Liver (tissue), 8 donors: ENCODE measurements at regions not wholly inside any gene's neighbourhood (a gene's known extent, or its start where the extent isn't known, plus 50 kb on each side); places are given as distances from the start of the nearest gene placed in this dataset.

Experiments
- DNase-seq: peaks from one replicate; pipeline ENCODE4 v3.0.0-alpha.2; 2017; ENCODE audit warnings: low spot score
- H3K27ac ChIP-seq, 2 donors: one replicate each; pipeline ENCODE4 v1.7.0; 2013; ENCODE audit warnings: inconsistent platforms in 2 of 2, low read length in 2 of 2, control low read depth in 1 of 2, low read depth in 1 of 2, mild to moderate bottlenecking in 1 of 2
- H3K27me3 ChIP-seq, 4 donors: one replicate each; pipeline versions ENCODE4 v1.6.1 to v1.7.0; 2013; ENCODE audit warnings: low read length in 3 of 4, inconsistent platforms in 1 of 4, mild to moderate bottlenecking in 1 of 4, moderate library complexity in 1 of 4; ENCODE audit not compliant: control insufficient read depth in 4 of 4, insufficient read depth in 4 of 4
- H3K36me3 ChIP-seq, 4 donors: one replicate each; pipeline versions ENCODE4 v1.6.1 to v1.7.0; 2013; ENCODE audit warnings: low read length in 3 of 4, mild to moderate bottlenecking in 3 of 4, low read depth in 1 of 4, moderate library complexity in 1 of 4; ENCODE audit not compliant: control insufficient read depth in 4 of 4, insufficient read depth in 3 of 4
- H3K4me1 ChIP-seq, 4 donors: one replicate each; pipeline versions ENCODE4 v1.6.1 to v1.7.0; 2013; ENCODE audit warnings: low read length in 3 of 4, mild to moderate bottlenecking in 3 of 4, moderate library complexity in 1 of 4; ENCODE audit not compliant: control insufficient read depth in 4 of 4, insufficient read depth in 4 of 4
- H3K4me3 ChIP-seq, 3 donors: one replicate each; pipeline versions ENCODE4 v1.6.1 to v1.7.0; 2013; ENCODE audit warnings: low read length in 3 of 3, control low read depth in 1 of 3, low read depth in 1 of 3, mild to moderate bottlenecking in 1 of 3
- H3K9ac ChIP-seq, 2 donors: one replicate each; pipeline ENCODE4 v1.7.0; 2013; ENCODE audit warnings: low read length in 2 of 2, mild to moderate bottlenecking in 2 of 2, moderate library complexity in 2 of 2, control low read depth in 1 of 2, low read depth in 1 of 2
- H3K9me3 ChIP-seq, 4 donors: one replicate each; pipeline versions ENCODE4 v1.6.1 to v1.7.0; 2013; ENCODE audit warnings: low read length in 3 of 4; ENCODE audit not compliant: control insufficient read depth in 4 of 4
- EGR1 ChIP-seq, 2 donors: IDR thresholded peaks; 2 replicates each; pipeline ENCODE4 v1.6.1; 2016 to 2018; ENCODE audit warnings: antibody characterized with exemption in 2 of 2, low read depth in 2 of 2
- FOXA1 ChIP-seq: IDR thresholded peaks from 2 replicates; pipeline ENCODE4 v1.6.1; 2016; ENCODE audit warnings: antibody characterized with exemption
- GABPA ChIP-seq, 2 donors: IDR thresholded peaks in 1 of 2; conservative IDR thresholded peaks in 1 of 2; 2 replicates each; pipeline ENCODE4 v1.6.1; 2016; ENCODE audit warnings: antibody characterized with exemption in 2 of 2, mild to moderate bottlenecking in 1 of 2, moderate library complexity in 1 of 2
- HNF4A ChIP-seq, 2 donors: conservative IDR thresholded peaks; 2 replicates each; pipeline ENCODE4 v1.6.1; 2016; ENCODE audit warnings: antibody characterized with exemption in 2 of 2, mild to moderate bottlenecking in 2 of 2
- HNF4G ChIP-seq: IDR thresholded peaks from 2 replicates; pipeline ENCODE4 v1.6.1; 2016; ENCODE audit warnings: antibody characterized with exemption
- JUND ChIP-seq, 2 donors: IDR thresholded peaks; 2 replicates each; pipeline ENCODE4 v1.6.1; 2016; ENCODE audit warnings: antibody characterized with exemption in 2 of 2
- NR2F2 ChIP-seq: IDR thresholded peaks from 2 replicates; pipeline ENCODE4 v1.6.1; 2016; ENCODE audit warnings: antibody characterized with exemption
- RAD21 ChIP-seq, 2 donors: IDR thresholded peaks; 2 replicates each; pipeline ENCODE4 v1.6.1; 2016; ENCODE audit warnings: antibody characterized with exemption in 2 of 2, mild to moderate bottlenecking in 2 of 2
- RXRA ChIP-seq, 2 donors: IDR thresholded peaks; 2 replicates each; pipeline ENCODE4 v1.6.1; 2017 to 2018; ENCODE audit warnings: antibody characterized with exemption in 2 of 2, mild to moderate bottlenecking in 1 of 2
- SP1 ChIP-seq: IDR thresholded peaks from 2 replicates; pipeline ENCODE4 v1.6.1; 2018; ENCODE audit warnings: antibody characterized with exemption, mild to moderate bottlenecking
- YY1 ChIP-seq: IDR thresholded peaks from 2 replicates; pipeline ENCODE4 v1.6.1; 2016; ENCODE audit warnings: antibody characterized with exemption, mild to moderate bottlenecking
- WGBS: extraction: QIAGEN DNeasy Blood & Tissue Kit; methylation state at CpG from one replicate; pipeline ENCODE4 v1.1.7; 2013; 5-methylcytosine and 5-hydroxymethylcytosine counted together
- TF ChIP-seq, protein P1 (sequence below): IDR thresholded peaks from 2 replicates; pipeline ENCODE4 v1.6.1; 2016; ENCODE audit warnings: antibody characterized with exemption
- TF ChIP-seq, protein P2 (sequence below): IDR thresholded peaks from 2 replicates; pipeline ENCODE4 v1.6.1; 2016; ENCODE audit warnings: antibody characterized with exemption
- TF ChIP-seq, protein P3 (sequence below): IDR thresholded peaks from 2 replicates; pipeline ENCODE4 v1.6.1; 2016; ENCODE audit warnings: antibody characterized with exemption
- TF ChIP-seq, protein P4 (sequence below): fragments of 150-350 bp; IDR thresholded peaks from 2 replicates; pipeline ENCODE4 v1.5.1; 2017; ENCODE audit warnings: improper control_type of control experiment, low read depth, low read length; ENCODE audit not compliant: missing input control
- TF ChIP-seq, protein P5 (sequence below): IDR thresholded peaks from 2 replicates; pipeline ENCODE4 v1.6.1; 2016; ENCODE audit warnings: antibody characterized with exemption, mild to moderate bottlenecking
- donor health status: healthy.
- donor health status: healthy.
- donor health status: healthy.
- donor health status: healthy.
- donor health status: healthy.

DNA sequence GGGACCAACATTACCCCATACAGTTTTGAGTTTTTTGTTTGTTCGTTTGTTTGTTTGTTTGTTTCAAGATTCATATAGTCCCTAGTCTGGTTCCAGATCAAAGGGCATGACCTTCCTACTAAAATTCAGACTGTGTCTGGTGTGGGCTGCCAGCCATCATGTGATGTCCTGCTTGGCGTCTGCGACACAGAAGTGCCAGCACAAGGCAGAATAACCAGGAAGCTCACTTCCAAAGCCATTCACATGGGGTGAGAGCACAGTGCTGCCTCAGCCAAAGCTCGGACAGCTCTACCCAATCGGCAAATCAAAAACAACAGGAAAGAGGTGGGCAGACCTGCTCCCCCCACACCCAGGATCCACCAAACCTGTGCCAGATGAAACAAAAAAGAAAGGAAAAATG lies 142.6 kb upstream of the THBS1 start:
- DNase-seq, result no peak
- no peak overlapping the region for H3K4me3 ChIP-seq
- H3K27me3 ChIP-seq, result peaks cover 0 to 2% (median 0%) of the 10 kb centered on the region in 4 donors
- WGBS, result 58% methylated on average over 5 of the region's 5 CpGs
- H3K9ac ChIP-seq, result no peak overlapping the region
- H3K4me1 ChIP-seq, result no peaks in the 10 kb centered on the region
- no peak for TF ChIP-seq EGR1 (IDR thresholded peaks at IDR 0.05; ENCODE audit: low read depth in 2 of 2)
- no peak for TF ChIP-seq RAD21 (IDR thresholded peaks at IDR 0.05)
- TF ChIP-seq, protein P1, sequence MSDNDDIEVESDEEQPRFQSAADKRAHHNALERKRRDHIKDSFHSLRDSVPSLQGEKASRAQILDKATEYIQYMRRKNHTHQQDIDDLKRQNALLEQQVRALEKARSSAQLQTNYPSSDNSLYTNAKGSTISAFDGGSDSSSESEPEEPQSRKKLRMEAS, result no peak
- TF ChIP-seq, protein P2, sequence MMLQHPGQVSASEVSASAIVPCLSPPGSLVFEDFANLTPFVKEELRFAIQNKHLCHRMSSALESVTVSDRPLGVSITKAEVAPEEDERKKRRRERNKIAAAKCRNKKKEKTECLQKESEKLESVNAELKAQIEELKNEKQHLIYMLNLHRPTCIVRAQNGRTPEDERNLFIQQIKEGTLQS, result no peak
- TF ChIP-seq FOXA1, result no peak
- TF ChIP-seq RXRA (IDR thresholded peaks at IDR 0.05), result no peak
- TF ChIP-seq NR2F2, result no peak
- TF ChIP-seq, protein P3, sequence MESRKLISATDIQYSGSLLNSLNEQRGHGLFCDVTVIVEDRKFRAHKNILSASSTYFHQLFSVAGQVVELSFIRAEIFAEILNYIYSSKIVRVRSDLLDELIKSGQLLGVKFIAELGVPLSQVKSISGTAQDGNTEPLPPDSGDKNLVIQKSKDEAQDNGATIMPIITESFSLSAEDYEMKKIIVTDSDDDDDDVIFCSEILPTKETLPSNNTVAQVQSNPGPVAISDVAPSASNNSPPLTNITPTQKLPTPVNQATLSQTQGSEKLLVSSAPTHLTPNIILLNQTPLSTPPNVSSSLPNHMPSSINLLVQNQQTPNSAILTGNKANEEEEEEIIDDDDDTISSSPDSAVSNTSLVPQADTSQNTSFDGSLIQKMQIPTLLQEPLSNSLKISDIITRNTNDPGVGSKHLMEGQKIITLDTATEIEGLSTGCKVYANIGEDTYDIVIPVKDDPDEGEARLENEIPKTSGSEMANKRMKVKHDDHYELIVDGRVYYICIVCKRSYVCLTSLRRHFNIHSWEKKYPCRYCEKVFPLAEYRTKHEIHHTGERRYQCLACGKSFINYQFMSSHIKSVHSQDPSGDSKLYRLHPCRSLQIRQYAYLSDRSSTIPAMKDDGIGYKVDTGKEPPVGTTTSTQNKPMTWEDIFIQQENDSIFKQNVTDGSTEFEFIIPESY, result no peak
- TF ChIP-seq HNF4A (conservative IDR thresholded peaks at IDR 0.05), result no peak
- TF ChIP-seq, protein P4, sequence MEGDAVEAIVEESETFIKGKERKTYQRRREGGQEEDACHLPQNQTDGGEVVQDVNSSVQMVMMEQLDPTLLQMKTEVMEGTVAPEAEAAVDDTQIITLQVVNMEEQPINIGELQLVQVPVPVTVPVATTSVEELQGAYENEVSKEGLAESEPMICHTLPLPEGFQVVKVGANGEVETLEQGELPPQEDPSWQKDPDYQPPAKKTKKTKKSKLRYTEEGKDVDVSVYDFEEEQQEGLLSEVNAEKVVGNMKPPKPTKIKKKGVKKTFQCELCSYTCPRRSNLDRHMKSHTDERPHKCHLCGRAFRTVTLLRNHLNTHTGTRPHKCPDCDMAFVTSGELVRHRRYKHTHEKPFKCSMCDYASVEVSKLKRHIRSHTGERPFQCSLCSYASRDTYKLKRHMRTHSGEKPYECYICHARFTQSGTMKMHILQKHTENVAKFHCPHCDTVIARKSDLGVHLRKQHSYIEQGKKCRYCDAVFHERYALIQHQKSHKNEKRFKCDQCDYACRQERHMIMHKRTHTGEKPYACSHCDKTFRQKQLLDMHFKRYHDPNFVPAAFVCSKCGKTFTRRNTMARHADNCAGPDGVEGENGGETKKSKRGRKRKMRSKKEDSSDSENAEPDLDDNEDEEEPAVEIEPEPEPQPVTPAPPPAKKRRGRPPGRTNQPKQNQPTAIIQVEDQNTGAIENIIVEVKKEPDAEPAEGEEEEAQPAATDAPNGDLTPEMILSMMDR, result no peak
- no peak for TF ChIP-seq JUND (IDR thresholded peaks at IDR 0.05)
- no peak for TF ChIP-seq HNF4G
- no peak for TF ChIP-seq SP1
- TF ChIP-seq GABPA (IDR thresholded peaks at IDR 0.05 in 1 of 2, conservative IDR thresholded peaks at IDR 0.05 in 1 of 2), result no peak
- no peak for TF ChIP-seq YY1
- TF ChIP-seq, protein P5, sequence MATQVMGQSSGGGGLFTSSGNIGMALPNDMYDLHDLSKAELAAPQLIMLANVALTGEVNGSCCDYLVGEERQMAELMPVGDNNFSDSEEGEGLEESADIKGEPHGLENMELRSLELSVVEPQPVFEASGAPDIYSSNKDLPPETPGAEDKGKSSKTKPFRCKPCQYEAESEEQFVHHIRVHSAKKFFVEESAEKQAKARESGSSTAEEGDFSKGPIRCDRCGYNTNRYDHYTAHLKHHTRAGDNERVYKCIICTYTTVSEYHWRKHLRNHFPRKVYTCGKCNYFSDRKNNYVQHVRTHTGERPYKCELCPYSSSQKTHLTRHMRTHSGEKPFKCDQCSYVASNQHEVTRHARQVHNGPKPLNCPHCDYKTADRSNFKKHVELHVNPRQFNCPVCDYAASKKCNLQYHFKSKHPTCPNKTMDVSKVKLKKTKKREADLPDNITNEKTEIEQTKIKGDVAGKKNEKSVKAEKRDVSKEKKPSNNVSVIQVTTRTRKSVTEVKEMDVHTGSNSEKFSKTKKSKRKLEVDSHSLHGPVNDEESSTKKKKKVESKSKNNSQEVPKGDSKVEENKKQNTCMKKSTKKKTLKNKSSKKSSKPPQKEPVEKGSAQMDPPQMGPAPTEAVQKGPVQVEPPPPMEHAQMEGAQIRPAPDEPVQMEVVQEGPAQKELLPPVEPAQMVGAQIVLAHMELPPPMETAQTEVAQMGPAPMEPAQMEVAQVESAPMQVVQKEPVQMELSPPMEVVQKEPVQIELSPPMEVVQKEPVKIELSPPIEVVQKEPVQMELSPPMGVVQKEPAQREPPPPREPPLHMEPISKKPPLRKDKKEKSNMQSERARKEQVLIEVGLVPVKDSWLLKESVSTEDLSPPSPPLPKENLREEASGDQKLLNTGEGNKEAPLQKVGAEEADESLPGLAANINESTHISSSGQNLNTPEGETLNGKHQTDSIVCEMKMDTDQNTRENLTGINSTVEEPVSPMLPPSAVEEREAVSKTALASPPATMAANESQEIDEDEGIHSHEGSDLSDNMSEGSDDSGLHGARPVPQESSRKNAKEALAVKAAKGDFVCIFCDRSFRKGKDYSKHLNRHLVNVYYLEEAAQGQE, result no peak
- H3K27ac ChIP-seq, result no peak overlapping the region
- H3K36me3 ChIP-seq, result no peaks in the 10 kb centered on the region
- no peaks in the 10 kb centered on the region for H3K9me3 ChIP-seq
